Activated CD4-positive, alpha-beta T cell treated with anti-CD3 and anti-CD28 coated beads for 4 hours (primary cell): ENCODE measurements at regions not wholly inside any gene's neighbourhood (a gene's known extent, or its start where the extent isn't known, plus 50 kb on each side); places are given as distances from the start of the nearest gene placed in this dataset.
"Not testable (repeated sequence)": the region's sequence is repeated elsewhere in the genome, so short reads cannot be mapped to it uniquely, and the experiment has no call there.

Experiments
- DNase-seq, 2 donors: peaks; one replicate each; pipeline ENCODE4 v3.0.0-alpha.2; 2020

DNA sequence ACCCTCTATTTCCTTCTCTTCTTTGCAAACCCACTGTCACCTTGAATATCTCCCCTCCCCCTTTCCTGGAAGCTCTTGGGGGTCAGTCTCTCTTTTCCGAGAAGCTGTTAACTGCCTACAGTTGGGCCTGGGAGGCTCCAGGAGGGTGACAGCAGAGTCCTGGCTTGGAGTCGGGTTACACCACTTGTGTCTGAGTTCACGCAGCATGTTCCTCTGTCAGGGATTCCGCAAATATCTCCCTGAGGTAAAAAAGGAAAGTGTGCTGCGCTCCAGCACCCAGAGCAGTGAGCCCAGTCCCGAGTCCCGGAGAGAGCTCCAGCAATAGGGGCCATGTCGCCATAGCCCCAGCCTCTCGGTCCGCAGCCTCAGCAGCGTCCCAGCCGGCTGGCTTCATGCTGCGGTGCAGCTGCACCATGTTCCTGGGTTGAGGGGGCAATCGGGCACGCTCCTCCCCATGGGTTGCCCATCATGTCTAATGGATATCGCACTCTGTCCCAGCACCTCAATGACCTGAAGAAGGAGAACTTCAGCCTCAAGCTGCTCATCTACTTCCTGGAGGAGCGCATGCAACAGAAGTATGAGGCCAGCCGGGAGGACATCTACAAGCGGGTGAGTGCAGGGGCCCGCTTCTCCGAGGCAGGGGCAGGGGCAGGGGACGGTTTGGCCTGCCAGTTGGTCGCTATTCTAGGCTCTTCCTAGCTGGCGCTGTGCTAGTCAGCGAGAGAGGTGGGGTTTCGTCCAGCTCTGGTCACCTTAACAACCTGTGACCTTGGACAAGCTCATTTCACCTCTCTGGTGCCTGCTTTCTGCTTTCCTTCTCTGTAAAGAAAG, 101.3 kb upstream of the SEC22B start:
- not testable (repeated sequence) for DNase-seq

DNA sequence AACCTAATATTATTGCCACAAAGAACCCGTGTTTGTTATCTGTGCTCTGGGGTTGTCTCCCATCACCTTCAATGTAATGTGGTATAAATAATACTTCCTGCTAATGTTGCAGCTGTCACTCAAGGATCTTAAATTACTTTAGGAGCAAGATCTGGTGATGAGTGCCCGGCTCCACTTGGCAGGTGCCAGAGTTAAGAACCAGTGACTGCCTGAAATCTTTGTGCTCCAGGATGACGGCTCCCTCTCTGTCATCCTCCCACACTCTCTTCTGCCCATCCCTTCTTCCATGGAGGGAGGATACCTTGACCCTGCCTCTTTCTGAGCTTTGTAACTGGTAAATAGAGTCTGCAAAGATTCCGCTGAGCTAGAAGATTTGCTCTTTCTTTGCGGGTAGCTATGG, 100.4 kb upstream of the SEC22B start:
- DNase-seq = not testable (repeated sequence)

GRCh38 chr1:120274438-120274837, 98.1 kb upstream of the SEC22B start:
- DNase-seq = not testable (repeated sequence)

GRCh38 chr1:120273363-120273762, 97.0 kb upstream of the SEC22B start:
- DNase-seq = not testable (repeated sequence)

GRCh38 chr1:120272242-120272641, 95.9 kb upstream of the SEC22B start:
- DNase-seq = not testable (repeated sequence)

DNA sequence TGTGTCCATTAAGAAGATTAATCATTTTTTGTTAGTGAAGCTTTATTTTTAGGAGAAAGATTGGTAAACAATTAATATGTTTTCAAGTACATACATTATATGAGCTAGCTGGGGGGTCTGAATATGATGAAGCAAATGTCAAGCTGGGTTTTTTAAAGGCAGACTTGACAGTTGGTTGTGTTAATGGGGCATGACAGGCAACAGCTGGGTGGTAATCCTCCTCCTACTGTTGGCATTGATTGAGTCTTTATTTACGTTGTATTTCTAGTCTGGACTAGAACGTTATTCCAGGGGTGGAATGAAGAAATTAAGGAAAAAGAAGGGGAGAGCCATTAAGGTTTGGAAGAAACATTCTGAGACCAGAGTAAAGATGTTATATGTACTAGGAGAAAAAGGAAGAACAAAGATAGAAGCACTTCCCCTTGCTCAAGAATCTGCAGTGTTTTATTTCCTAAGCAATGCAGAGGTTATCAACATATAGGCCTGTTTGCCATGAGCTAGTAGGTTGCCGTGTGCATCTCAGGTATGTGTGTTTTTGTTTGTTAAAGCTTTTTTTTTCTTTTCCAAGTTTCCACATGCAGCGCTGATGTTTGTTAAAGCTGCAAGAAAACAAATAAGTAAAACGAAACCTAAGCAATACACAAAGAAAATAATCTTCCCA, 95.4 kb upstream of the SEC22B start:
- DNase-seq = not testable (repeated sequence)

- not testable (repeated sequence) for DNase-seq
Measured at GRCh38 chr1:120267894-120268551, 91.7 kb upstream of the SEC22B start.

DNA sequence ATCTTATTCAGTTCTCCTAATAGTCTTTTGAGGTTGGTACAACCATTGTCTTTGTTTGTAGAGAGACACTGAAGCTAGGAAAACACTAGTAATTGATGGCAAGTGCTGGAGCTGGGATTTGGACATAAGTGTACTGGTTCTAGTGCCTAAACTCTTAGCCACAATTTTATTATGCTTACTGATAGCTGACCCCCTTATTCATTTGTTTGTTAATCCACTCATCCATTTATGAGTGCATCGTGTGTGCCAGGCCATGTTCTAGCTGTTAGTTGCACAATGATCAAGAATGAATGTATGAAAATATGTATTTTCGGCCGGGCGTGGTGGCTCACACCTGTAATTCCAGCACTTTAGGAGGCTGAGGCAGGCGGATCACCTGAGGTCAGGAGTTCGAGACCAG, 88.2 kb upstream of the SEC22B start:
- not testable (repeated sequence) for DNase-seq

- not testable (repeated sequence) for DNase-seq
Measured at GRCh38 chr1:120262791-120263751, 86.8 kb upstream of the SEC22B start.

DNA sequence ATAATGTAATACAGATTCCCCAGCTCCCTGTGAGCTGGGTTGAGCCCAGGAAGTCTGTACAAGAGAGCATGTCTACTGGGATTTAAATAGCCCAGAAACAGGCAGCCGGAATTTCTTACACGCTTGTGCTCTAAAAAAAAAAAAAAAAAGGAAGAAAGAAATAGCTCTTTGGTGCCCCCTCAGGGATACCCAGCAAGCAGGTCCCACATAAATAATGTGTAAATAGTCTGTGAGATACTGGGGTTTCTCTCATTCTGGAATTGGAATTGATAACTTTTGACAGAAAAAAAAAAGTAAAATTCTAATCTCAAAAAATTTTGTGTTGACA, 81.4 kb upstream of the SEC22B start:
- DNase-seq = not testable (repeated sequence)

GRCh38 chr1:120257064-120257777, 80.9 kb upstream of the SEC22B start:
- DNase-seq = not testable (repeated sequence)

DNA sequence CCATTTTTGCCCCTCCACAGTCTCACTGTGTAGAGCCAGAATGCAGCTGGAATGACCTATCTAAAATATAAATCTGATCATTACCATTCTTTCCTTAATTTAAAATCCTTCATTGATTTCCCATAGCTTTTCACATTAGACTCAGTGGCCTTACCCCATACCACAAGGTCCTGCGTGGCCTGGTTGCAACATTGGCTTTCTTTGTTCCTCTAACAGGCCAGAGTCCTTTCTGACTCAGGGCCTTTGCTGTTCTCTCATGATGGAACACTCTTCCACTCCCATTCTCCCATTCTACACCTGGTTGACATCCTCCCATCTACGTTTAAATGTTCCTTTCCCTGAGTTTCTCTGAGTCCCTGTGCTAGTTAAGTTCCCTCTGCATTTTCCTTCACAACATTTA, 74.4 kb upstream of the SEC22B start:
- DNase-seq = not testable (repeated sequence)

GRCh38 chr1:120248726-120249427, 72.6 kb upstream of the SEC22B start:
- DNase-seq = not testable (repeated sequence)

DNA sequence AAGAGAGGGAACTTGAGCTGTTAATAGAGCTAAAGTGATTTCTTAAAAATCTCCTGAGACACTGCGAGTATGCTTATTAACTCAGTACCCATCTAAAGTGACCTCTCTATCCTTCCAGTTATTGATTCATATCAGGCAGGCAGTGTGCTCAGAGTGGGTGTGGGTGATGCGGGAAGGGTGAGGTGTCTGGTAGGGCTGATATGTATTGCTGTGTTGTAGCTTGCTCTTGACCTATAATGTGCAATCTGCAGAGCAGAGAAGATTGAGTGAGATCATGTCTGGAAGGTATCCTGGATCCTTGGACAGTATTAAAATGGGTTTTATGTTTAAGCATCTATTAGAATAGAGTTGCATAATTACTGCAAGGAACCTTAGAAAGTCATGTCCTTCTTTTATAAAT, 71.9 kb upstream of the SEC22B start:
- DNase-seq = not testable (repeated sequence)

GRCh38 chr1:120243867-120244266, 67.5 kb upstream of the SEC22B start:
- DNase-seq = not testable (repeated sequence)

DNA sequence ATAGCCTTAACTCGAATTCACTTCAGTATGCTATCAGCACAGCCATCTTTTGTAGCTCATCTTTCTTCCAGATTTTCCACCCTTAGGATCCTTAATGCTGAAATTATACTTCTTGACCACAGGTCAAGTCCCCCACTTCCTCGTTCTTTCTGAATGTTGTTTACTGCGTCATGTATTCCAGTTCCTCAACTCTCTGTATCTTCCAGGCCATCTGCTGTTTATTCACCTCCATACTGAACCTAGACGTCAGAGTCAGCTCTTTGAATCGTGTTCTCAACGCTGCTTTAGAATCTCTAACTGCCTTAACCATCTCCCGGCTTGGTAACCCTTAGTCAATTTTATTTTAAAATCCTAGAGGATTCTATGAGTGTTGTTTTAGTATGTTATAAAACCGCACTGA, 66.3 kb upstream of the SEC22B start:
- DNase-seq = not testable (repeated sequence)

GRCh38 chr1:120241868-120242267, 65.5 kb upstream of the SEC22B start:
- not testable (repeated sequence) for DNase-seq

DNA sequence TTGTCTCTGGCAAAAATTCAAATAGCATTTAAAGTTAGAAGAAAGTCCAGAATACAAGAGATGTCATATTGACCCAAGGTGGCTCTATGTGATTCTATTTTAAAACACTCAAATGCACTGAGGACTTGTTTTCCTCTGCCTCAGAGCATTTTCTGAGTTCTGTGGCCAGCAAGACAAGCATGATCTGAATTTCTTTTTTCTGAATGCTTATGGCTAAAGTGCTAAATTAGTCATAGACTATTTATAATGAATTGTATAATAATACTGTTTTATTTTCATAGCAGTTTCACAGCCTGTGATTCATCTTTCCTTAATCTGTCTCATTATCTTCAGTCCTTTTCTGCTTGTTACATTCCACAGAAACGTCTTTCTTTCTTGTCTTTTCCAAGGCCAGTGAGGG, 63.9 kb upstream of the SEC22B start:
- DNase-seq = not testable (repeated sequence)

DNA sequence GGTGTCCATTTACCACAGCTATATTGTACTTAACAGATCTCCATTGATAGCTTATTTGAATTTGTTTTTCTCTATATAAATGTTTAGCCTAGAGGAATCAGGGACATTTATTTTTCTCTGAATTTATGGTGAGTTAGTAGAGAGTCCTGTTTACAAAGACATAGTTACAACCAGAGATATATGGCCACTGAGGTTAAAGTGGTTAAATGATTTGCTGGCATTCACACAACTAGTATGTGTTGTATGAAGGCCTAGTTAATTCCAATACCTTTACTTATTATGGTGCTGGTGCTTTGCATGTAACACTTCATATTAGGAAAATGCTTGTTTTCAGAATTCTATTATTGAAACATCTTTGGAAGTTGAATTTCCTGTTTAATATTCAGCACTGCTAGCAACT, 63.0 kb upstream of the SEC22B start:
- not testable (repeated sequence) for DNase-seq

DNA sequence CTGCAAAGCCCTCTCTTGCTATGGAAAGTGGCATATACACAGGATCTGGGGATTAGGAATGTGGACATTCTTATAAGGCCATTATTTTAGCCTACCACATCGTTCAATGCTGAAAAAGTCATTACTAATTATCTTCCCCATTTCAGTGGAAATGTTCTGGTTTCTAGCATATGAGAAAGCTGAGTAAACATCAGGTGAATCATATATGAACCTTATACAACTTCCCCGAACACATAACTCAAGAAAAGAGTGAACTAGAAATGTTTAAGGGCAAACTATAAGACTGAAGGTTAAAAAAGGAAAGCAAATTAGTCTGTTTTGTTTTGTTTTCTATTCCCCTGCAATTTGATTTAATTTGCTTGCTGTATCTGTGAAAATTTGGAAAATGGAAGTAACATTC, 62.5 kb upstream of the SEC22B start:
- not testable (repeated sequence) for DNase-seq

GRCh38 chr1:120233661-120234018, 57.3 kb upstream of the SEC22B start:
- DNase-seq = not testable (repeated sequence)
